GM13977 (cell line): ENCODE measurements at regions not wholly inside any gene's neighbourhood (a gene's known extent, or its start where the extent isn't known, plus 50 kb on each side); places are given as distances from the start of the nearest gene placed in this dataset.

ENCODE experiments used
- DNase-seq: peaks from one replicate; pipeline ENCODE4 v3.0.0; 2012; ENCODE audit warnings: low spot score
- in situ Hi-C: fragments of 300-500 bp; cut with MboI; formaldehyde crosslinking; loops from one replicate; pipeline ENCODE4 v1.12.0; 2022; ENCODE audit warnings: low sequenced_read_pairs, low pct_unique_long_range_greater_than_20kb, mixed read lengths, inconsistent platforms; ENCODE audit not compliant: unreplicated experiment
- TF ChIP-seq, protein P1 (sequence below): IDR thresholded peaks from 2 replicates; pipeline ENCODE4 v1.5.1; 2012; ENCODE audit warnings: mild to moderate bottlenecking, control low read depth; ENCODE audit not compliant: insufficient read depth; ENCODE audit errors: extremely low read depth, missing control alignments

GRCh38 chr16:66116163-66117002 lies 250.1 kb upstream of the CDH5 start:
- TF ChIP-seq, protein P1, sequence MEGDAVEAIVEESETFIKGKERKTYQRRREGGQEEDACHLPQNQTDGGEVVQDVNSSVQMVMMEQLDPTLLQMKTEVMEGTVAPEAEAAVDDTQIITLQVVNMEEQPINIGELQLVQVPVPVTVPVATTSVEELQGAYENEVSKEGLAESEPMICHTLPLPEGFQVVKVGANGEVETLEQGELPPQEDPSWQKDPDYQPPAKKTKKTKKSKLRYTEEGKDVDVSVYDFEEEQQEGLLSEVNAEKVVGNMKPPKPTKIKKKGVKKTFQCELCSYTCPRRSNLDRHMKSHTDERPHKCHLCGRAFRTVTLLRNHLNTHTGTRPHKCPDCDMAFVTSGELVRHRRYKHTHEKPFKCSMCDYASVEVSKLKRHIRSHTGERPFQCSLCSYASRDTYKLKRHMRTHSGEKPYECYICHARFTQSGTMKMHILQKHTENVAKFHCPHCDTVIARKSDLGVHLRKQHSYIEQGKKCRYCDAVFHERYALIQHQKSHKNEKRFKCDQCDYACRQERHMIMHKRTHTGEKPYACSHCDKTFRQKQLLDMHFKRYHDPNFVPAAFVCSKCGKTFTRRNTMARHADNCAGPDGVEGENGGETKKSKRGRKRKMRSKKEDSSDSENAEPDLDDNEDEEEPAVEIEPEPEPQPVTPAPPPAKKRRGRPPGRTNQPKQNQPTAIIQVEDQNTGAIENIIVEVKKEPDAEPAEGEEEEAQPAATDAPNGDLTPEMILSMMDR = no peak
- no peak for DNase-seq
- in situ Hi-C loops = no loop called here

GRCh38 chr16:66115373-66115772 lies 251.1 kb upstream of the CDH5 start:
- in situ Hi-C loops = no loop called here
- DNase-seq = no peak
- TF ChIP-seq, protein P1 = no peak

DNA sequence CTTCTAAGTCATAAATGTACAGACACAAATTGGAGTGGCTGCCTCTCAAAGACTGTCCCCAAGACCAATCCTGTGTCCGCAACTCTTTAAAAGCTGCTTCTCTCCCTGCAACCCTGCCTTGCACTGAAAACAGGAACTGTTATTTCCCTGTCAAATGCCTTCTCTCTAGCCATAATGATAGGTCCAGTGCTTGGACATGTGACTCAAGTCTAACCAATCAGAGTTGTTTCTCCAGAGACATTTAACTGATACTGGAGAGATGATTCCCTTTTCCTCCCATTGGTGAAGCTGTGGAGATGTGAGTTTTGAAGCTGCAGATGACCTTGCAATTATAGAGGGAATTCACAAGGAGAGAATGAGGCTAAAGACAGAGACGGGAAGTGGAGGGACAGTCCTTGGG lies 253.3 kb upstream of the CDH5 start:
- in situ Hi-C loops = no loop called here
- no peak for DNase-seq
- TF ChIP-seq, protein P1 = no peak

GRCh38 chr16:66109677-66110076 lies 256.8 kb upstream of the CDH5 start:
- in situ Hi-C loops = no loop called here
- no peak for DNase-seq
- TF ChIP-seq, protein P1 = no peak

DNA sequence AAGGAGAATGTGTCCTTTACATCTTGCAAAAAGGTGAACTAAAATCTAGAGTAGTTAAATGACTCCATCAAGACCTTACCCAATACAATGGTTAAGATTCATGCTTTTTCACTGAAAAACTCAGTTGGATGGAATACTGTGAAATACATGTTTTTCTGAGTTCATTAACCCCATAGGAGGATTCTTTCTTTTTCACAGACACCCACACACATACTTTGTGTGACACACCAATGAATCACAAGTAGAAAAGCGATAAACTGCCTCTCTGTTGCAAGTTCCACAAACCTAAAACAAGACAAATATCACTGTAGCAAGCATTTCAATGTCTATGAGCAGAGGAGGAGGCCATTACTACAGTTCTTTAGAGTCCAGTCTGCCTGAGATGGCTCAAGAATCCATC lies 258.8 kb upstream of the CDH5 start:
- in situ Hi-C loops = no loop called here
- TF ChIP-seq, protein P1 = no peak

GRCh38 chr16:66103211-66103610 lies 263.3 kb upstream of the CDH5 start:
- TF ChIP-seq, protein P1 = no peak
- in situ Hi-C loops = no loop called here
- DNase-seq = no peak

More for the DNA sequence above, 258.8 kb upstream of the CDH5 start:
- no peak for DNase-seq

DNA sequence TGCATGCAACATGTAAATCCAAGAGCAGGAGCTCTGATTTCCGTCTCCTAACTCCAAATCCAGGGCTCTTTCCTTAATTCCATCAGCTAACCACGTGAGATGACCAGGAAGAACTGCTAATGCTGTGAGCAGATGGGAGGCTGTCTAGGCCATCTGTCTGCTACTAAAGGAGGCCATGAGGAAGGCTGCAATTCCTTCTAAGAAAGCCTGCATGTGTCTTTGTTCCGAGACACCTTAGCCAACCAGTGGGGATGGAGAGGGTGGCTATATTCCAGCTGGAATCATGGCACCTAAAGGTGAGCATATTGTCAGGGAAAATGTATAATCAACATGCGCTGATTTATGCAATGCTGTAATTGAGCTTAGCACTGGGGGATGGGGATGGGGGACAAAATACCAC lies 267.2 kb upstream of the CDH5 start:
- TF ChIP-seq, protein P1 = no peak
- in situ Hi-C loops = no loop called here
- no peak for DNase-seq
